Parathyroid adenoma (tissue), 2 donors: ENCODE measurements at regions not wholly inside any gene's neighbourhood (a gene's known extent, or its start where the extent isn't known, plus 50 kb on each side); places are given as distances from the start of the nearest gene placed in this dataset.

Experiments
- H2AFZ ChIP-seq: fragments of 300-600 bp; sonication (generic); one replicate; pipeline ENCODE4 v1.7.0; 2017; ENCODE audit warnings: antibody characterized with exemption, mild to moderate bottlenecking
- H3K27ac ChIP-seq: fragments of 300-600 bp; sonication (generic); one replicate; pipeline ENCODE4 v1.7.0; 2017
- H3K27me3 ChIP-seq: fragments of 300-600 bp; sonication (generic); one replicate; pipeline ENCODE4 v1.7.0; 2017; ENCODE audit warnings: low read length; ENCODE audit not compliant: control insufficient read depth, insufficient read depth
- H3K36me3 ChIP-seq: fragments of 300-600 bp; sonication (generic); one replicate; pipeline ENCODE4 v1.7.0; 2017; ENCODE audit warnings: low read length; ENCODE audit not compliant: control insufficient read depth, insufficient read depth
- H3K4me1 ChIP-seq: fragments of 300-600 bp; sonication (generic); one replicate; pipeline ENCODE4 v1.7.0; 2017; ENCODE audit warnings: control low read depth
- H3K4me2 ChIP-seq: fragments of 300-600 bp; sonication (generic); one replicate; pipeline ENCODE4 v1.7.0; 2017; ENCODE audit warnings: low read length
- H3K4me3 ChIP-seq: fragments of 300-600 bp; sonication (generic); one replicate; pipeline ENCODE4 v1.7.0; 2017; ENCODE audit warnings: low read depth, low read length
- H3K79me2 ChIP-seq: fragments of 300-600 bp; sonication (generic); one replicate; pipeline ENCODE4 v1.7.0; 2017; ENCODE audit warnings: control low read depth
- H3K9ac ChIP-seq: fragments of 300-600 bp; sonication (generic); one replicate; pipeline ENCODE4 v1.7.0; 2017; ENCODE audit warnings: mild to moderate bottlenecking
- H3K9me3 ChIP-seq: fragments of 300-600 bp; sonication (generic); one replicate; pipeline ENCODE4 v1.7.0; 2017; ENCODE audit warnings: low read length; ENCODE audit not compliant: control insufficient read depth
- CTCF ChIP-seq: fragments of 300-600 bp; sonication (generic); IDR thresholded peaks from one replicate; pipeline ENCODE4 v1.7.0; 2017; ENCODE audit warnings: antibody characterized with exemption, mild to moderate bottlenecking
- donor health status: primary hyperparathyroidism.

GRCh38 chr5:155898284-155898683, 428.7 kb upstream of the SGCD start:
- Histone ChIP-seq H3K27ac (no peak overlapping the region), H3K4me2 (no peak overlapping the region), H3K9me3 (no peaks in the 10 kb centered on the region), H3K4me1 (no peaks in the 10 kb centered on the region), H3K4me3 (no peak overlapping the region), H3K36me3 (no peaks in the 10 kb centered on the region), H3K9ac (no peak overlapping the region), H2AFZ (no peak overlapping the region), H3K79me2 (peaks cover 2% of the 10 kb centered on the region), H3K27me3 (no peaks in the 10 kb centered on the region)
- no peak for TF ChIP-seq CTCF

GRCh38 chr5:155903791-155904190, 423.2 kb upstream of the SGCD start:
- Histone ChIP-seq H3K27ac (no peak overlapping the region), H2AFZ (no peak overlapping the region), H3K9me3 (no peaks in the 10 kb centered on the region), H3K36me3 (no peaks in the 10 kb centered on the region), H3K4me1 (no peaks in the 10 kb centered on the region), H3K27me3 (no peaks in the 10 kb centered on the region), H3K4me3 (no peak overlapping the region), H3K9ac (no peak overlapping the region), H3K4me2 (no peak overlapping the region), H3K79me2 (no peaks in the 10 kb centered on the region)
- no peak for TF ChIP-seq CTCF

GRCh38 chr5:155905364-155905763, 421.6 kb upstream of the SGCD start:
- Histone ChIP-seq H3K4me3 (no peak overlapping the region), H3K9me3 (no peaks in the 10 kb centered on the region), H3K27ac (no peak overlapping the region), H3K27me3 (no peaks in the 10 kb centered on the region), H3K4me2 (no peak overlapping the region), H2AFZ (no peak overlapping the region), H3K4me1 (peaks cover 5% of the 10 kb centered on the region), H3K9ac (no peak overlapping the region), H3K79me2 (no peaks in the 10 kb centered on the region), H3K36me3 (no peaks in the 10 kb centered on the region)
- no peak for TF ChIP-seq CTCF

- H3K4me2 ChIP-seq: no peak overlapping the region
- no peak for TF ChIP-seq CTCF
Measured at GRCh38 chr5:155906046-155906445, 420.9 kb upstream of the SGCD start.

GRCh38 chr5:155908543-155908942, 418.4 kb upstream of the SGCD start:
- H3K4me3 ChIP-seq: no peak overlapping the region
- H2AFZ ChIP-seq: no peak overlapping the region
- no peak overlapping the region for H3K4me2 ChIP-seq
- no peaks in the 10 kb centered on the region for H3K27me3 ChIP-seq
- H3K4me1 ChIP-seq: peaks cover 5% of the 10 kb centered on the region
- no peak overlapping the region for H3K27ac ChIP-seq
- H3K36me3 ChIP-seq: no peaks in the 10 kb centered on the region
- H3K79me2 ChIP-seq: peaks cover 7% of the 10 kb centered on the region
- no peak overlapping the region for H3K9ac ChIP-seq
- no peaks in the 10 kb centered on the region for H3K9me3 ChIP-seq
- TF ChIP-seq CTCF: no peak

More at GRCh38 chr5:155906046-155906445, 420.9 kb upstream of the SGCD start:
- Histone ChIP-seq H2AFZ (no peak overlapping the region), H3K27me3 (no peaks in the 10 kb centered on the region), H3K9ac (no peak overlapping the region), H3K4me3 (no peak overlapping the region), H3K36me3 (no peaks in the 10 kb centered on the region), H3K27ac (no peak overlapping the region), H3K4me1 (peaks cover 5% of the 10 kb centered on the region), H3K9me3 (no peaks in the 10 kb centered on the region), H3K79me2 (peaks cover 5% of the 10 kb centered on the region)
